MM.1S (cell line): ENCODE measurements at regions not wholly inside any gene's neighbourhood (a gene's known extent, or its start where the extent isn't known, plus 50 kb on each side); places are given as distances from the start of the nearest gene placed in this dataset.

ENCODE experiments used
- DNase-seq: peaks from one replicate; pipeline ENCODE4 v3.0.0-alpha.2; 2015
- H2AFZ ChIP-seq: fragments of 300-600 bp; sonication (generic); 2 replicates; pipeline ENCODE4 v1.6.0; 2016; ENCODE audit warnings: antibody characterized with exemption, low read length
- H3F3A ChIP-seq: fragments of 300-600 bp; sonication (generic); 2 replicates; pipeline ENCODE4 v1.6.1; 2016; ENCODE audit warnings: mild to moderate bottlenecking, antibody characterized with exemption, low read length, moderate library complexity, mixed read lengths; ENCODE audit not compliant: insufficient read depth
- H3K27ac ChIP-seq: fragments of 300-600 bp; sonication (generic); 2 replicates; pipeline ENCODE4 v1.5.1; 2016; ENCODE audit warnings: mild to moderate bottlenecking, low read length
- H3K27me3 ChIP-seq: fragments of 300-600 bp; sonication (generic); replicated peaks from 2 replicates; pipeline ENCODE4 v1.6.0; 2016; ENCODE audit warnings: low read length; ENCODE audit not compliant: insufficient read depth
- H3K36me3 ChIP-seq: fragments of 300-600 bp; sonication (generic); replicated peaks from 2 replicates; pipeline ENCODE4 v1.6.1; 2016; ENCODE audit warnings: mild to moderate bottlenecking, low read length, mixed read lengths; ENCODE audit not compliant: insufficient read depth
- H3K4me1 ChIP-seq: fragments of 300-600 bp; sonication (generic); 2 replicates; pipeline ENCODE4 v1.6.1; 2016; ENCODE audit warnings: low read length, mixed read lengths
- H3K4me2 ChIP-seq: fragments of 300-600 bp; sonication (generic); 2 replicates; pipeline ENCODE4 v1.6.0; 2016; ENCODE audit warnings: low read depth, low read length
- H3K4me3 ChIP-seq: fragments of 300-600 bp; sonication (generic); 2 replicates; pipeline ENCODE4 v1.5.1; 2016; ENCODE audit warnings: low read length, mixed read lengths
- H3K79me2 ChIP-seq: fragments of 300-600 bp; sonication (generic); 2 replicates; pipeline ENCODE4 v1.6.1; 2016; ENCODE audit warnings: mixed run types, low read length, mixed read lengths
- H3K9ac ChIP-seq: fragments of 300-600 bp; sonication (generic); 2 replicates; pipeline ENCODE4 v1.6.1; 2016; ENCODE audit warnings: low read length, mixed read lengths
- H3K9me2 ChIP-seq: fragments of 300-600 bp; sonication (generic); replicated peaks from 2 replicates; pipeline ENCODE4 v1.6.1; 2016; ENCODE audit warnings: mild to moderate bottlenecking, low read length, mixed read lengths; ENCODE audit not compliant: insufficient read depth
- H3K9me3 ChIP-seq: fragments of 300-600 bp; sonication (generic); replicated peaks from 2 replicates; pipeline ENCODE4 v1.6.1; 2016; ENCODE audit warnings: mild to moderate bottlenecking, low read length, mixed read lengths; ENCODE audit not compliant: insufficient read depth
- H4K20me1 ChIP-seq: fragments of 300-600 bp; sonication (generic); 2 replicates; pipeline ENCODE4 v1.6.1; 2016; ENCODE audit warnings: mild to moderate bottlenecking, low read length, moderate library complexity, mixed read lengths; ENCODE audit not compliant: insufficient read depth
- CTCF ChIP-seq: fragments of 300-600 bp; sonication (generic); IDR thresholded peaks from 2 replicates; pipeline ENCODE4 v1.5.1; 2016; ENCODE audit warnings: antibody characterized with exemption, low read length, mixed read lengths
- EZH2 ChIP-seq: fragments of 300-600 bp; sonication (generic); optimal IDR thresholded peaks from 2 replicates; pipeline ENCODE3; 2017; ENCODE audit warnings: low read depth, mild to moderate bottlenecking, antibody characterized with exemption, low read length, mixed read lengths
- EZH2phosphoT487 ChIP-seq: fragments of 300-600 bp; sonication (generic); IDR thresholded peaks from 2 replicates; pipeline ENCODE4 v1.6.1; 2018; ENCODE audit warnings: antibody characterized with exemption, low read length

- TF ChIP-seq EZH2 (no peak), EZH2phosphoT487 (no peak), CTCF (no peak)
- Histone ChIP-seq H3F3A (no peaks in the 10 kb centered on the region), H3K79me2 (no peaks in the 10 kb centered on the region), H4K20me1 (no peaks in the 10 kb centered on the region), H3K4me2 (no peak overlapping the region), H3K27ac (no peak overlapping the region), H3K9ac (no peak overlapping the region), H3K9me2 (no peaks in the 10 kb centered on the region), H3K36me3 (no peaks in the 10 kb centered on the region), H3K9me3 (no peaks in the 10 kb centered on the region), H2AFZ (no peak overlapping the region), H3K27me3 (no peaks in the 10 kb centered on the region), H3K4me1 (no peaks in the 10 kb centered on the region), H3K4me3 (no peak overlapping the region)
- DNase-seq, result no peak
These were observed 472.2 kb downstream of the INSC start for GRCh38 chr11:15586741-15587473.

DNA sequence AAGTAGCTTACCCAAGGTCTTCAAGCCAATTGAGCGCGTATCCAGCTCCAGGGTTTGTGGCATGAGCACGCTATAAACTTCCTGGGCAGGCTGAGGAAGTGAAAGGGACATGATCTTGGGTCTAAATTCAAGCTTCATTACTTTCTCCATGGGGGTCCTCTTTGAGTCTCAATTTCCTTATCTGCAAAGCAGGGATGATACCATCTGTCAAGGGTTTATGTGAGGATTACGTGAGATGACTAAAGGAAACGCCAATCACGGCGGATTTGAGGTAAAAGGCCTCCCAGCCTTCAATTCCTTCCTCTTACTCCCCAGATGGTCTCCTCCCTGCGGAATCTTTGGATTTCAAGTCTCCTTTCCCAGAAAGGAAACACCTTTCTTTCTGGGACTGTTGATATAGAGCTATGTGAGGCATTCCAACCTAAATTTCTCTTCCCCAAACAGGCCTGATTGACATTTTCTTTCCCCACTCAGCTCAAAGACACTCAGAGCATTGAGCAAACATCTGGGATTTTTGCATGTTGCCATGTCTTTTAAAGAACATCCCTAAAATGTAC is 474.4 kb downstream of the INSC start:
- no peaks in the 10 kb centered on the region for H4K20me1 ChIP-seq
- no peaks in the 10 kb centered on the region for H3K9me2 ChIP-seq
- no peaks in the 10 kb centered on the region for H3K36me3 ChIP-seq
- no peak overlapping the region for H2AFZ ChIP-seq
- no peaks in the 10 kb centered on the region for H3K9me3 ChIP-seq
- H3K79me2 ChIP-seq, result no peaks in the 10 kb centered on the region
- H3K27ac ChIP-seq, result no peak overlapping the region
- TF ChIP-seq EZH2phosphoT487 (no peak), CTCF (no peak), EZH2 (no peak)
- H3F3A ChIP-seq, result no peaks in the 10 kb centered on the region
- H3K4me3 ChIP-seq, result no peak overlapping the region
- H3K27me3 ChIP-seq, result no peaks in the 10 kb centered on the region
- no peak overlapping the region for H3K4me2 ChIP-seq
- no peak for DNase-seq
- no peak overlapping the region for H3K9ac ChIP-seq
- no peaks in the 10 kb centered on the region for H3K4me1 ChIP-seq

GRCh38 chr11:15590132-15590531 is 475.4 kb downstream of the INSC start:
- Histone ChIP-seq H3K27ac (no peak overlapping the region), H3K79me2 (no peaks in the 10 kb centered on the region), H3K9me3 (no peaks in the 10 kb centered on the region), H3K4me3 (no peak overlapping the region), H3K36me3 (no peaks in the 10 kb centered on the region), H3K9me2 (no peaks in the 10 kb centered on the region), H3K27me3 (no peaks in the 10 kb centered on the region), H3K9ac (no peak overlapping the region), H4K20me1 (no peaks in the 10 kb centered on the region), H3K4me2 (no peak overlapping the region), H2AFZ (no peak overlapping the region), H3K4me1 (no peaks in the 10 kb centered on the region), H3F3A (no peaks in the 10 kb centered on the region)
- TF ChIP-seq CTCF, result no peak
- TF ChIP-seq EZH2phosphoT487, result no peak
- TF ChIP-seq EZH2, result no peak
- DNase-seq, result no peak
